ENCODE measurements at regions not wholly inside any gene's neighbourhood (a gene's known extent, or its start where the extent isn't known, plus 50 kb on each side); places are given as distances from the start of the nearest gene placed in this dataset.
A peak's percentile ranks its signal among the peaks of the same experiment; 100 is the strongest.
"Not testable (repeated sequence)": the region's sequence is repeated elsewhere in the genome, so short reads cannot be mapped to it uniquely, and the experiment has no call there.

- H3K27ac ChIP-seq = no peak overlapping the region
- TF ChIP-seq, protein P1, sequence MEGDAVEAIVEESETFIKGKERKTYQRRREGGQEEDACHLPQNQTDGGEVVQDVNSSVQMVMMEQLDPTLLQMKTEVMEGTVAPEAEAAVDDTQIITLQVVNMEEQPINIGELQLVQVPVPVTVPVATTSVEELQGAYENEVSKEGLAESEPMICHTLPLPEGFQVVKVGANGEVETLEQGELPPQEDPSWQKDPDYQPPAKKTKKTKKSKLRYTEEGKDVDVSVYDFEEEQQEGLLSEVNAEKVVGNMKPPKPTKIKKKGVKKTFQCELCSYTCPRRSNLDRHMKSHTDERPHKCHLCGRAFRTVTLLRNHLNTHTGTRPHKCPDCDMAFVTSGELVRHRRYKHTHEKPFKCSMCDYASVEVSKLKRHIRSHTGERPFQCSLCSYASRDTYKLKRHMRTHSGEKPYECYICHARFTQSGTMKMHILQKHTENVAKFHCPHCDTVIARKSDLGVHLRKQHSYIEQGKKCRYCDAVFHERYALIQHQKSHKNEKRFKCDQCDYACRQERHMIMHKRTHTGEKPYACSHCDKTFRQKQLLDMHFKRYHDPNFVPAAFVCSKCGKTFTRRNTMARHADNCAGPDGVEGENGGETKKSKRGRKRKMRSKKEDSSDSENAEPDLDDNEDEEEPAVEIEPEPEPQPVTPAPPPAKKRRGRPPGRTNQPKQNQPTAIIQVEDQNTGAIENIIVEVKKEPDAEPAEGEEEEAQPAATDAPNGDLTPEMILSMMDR (conservative IDR thresholded peaks at IDR 0.05) = no peak
These were observed 786.9 kb downstream of the AACS start for GRCh38 chr12:125852116-125852515.

- H3K27ac ChIP-seq = no peak overlapping the region
These were observed 787.4 kb downstream of the AACS start for GRCh38 chr12:125852679-125853078.

GRCh38 chr12:125853670-125854069, 788.4 kb downstream of the AACS start:
- H3K27ac ChIP-seq = no peak overlapping the region

More at GRCh38 chr12:125852679-125853078, 787.4 kb downstream of the AACS start:
- TF ChIP-seq, protein P1 (conservative IDR thresholded peaks at IDR 0.05) = no peak

GRCh38 chr12:125856366-125856765, 791.1 kb downstream of the AACS start:
- no peak overlapping the region for H3K27ac ChIP-seq
- TF ChIP-seq, protein P1 (conservative IDR thresholded peaks at IDR 0.05) = no peak

More at GRCh38 chr12:125853670-125854069, 788.4 kb downstream of the AACS start:
- TF ChIP-seq, protein P1 (conservative IDR thresholded peaks at IDR 0.05) = no peak

GRCh38 chr12:125856896-125857295, 791.7 kb downstream of the AACS start:
- TF ChIP-seq, protein P1 (conservative IDR thresholded peaks at IDR 0.05) = peak; percentile 81
- H3K27ac ChIP-seq = no peak overlapping the region

- H3K27ac ChIP-seq = no peak overlapping the region
- TF ChIP-seq, protein P1 (conservative IDR thresholded peaks at IDR 0.05) = no peak
These were observed 795.5 kb downstream of the AACS start for GRCh38 chr12:125860672-125861288.

- no peak overlapping the region for H3K27ac ChIP-seq
These were observed 796.4 kb downstream of the AACS start for GRCh38 chr12:125861299-125862281.

GRCh38 chr12:125865236-125865635, 800.0 kb downstream of the AACS start:
- not testable (repeated sequence) for H3K27ac ChIP-seq

More at GRCh38 chr12:125861299-125862281, 796.4 kb downstream of the AACS start:
- TF ChIP-seq, protein P1 (conservative IDR thresholded peaks at IDR 0.05) = no peak

All from VCaP (cell line).